Body of pancreas (tissue), 4 donors: ENCODE measurements at regions not wholly inside any gene's neighbourhood (a gene's known extent, or its start where the extent isn't known, plus 50 kb on each side); places are given as distances from the start of the nearest gene placed in this dataset.

Experiments used
- ATAC-seq: fragments of 150-250 bp; one replicate; pipeline ENCODE4 v1.9.1; 2016
- DNase-seq, 4 donors: peaks; one replicate each; pipeline ENCODE4 v3.0.0-alpha.2; 2019
- H3K27ac ChIP-seq, 4 donors: fragments of 200-600 bp; sonication (generic); 1 replicate in 3 of 4; 2 replicates in 1 of 4; pipeline versions ENCODE4 v1.5.1 to v1.6.1; 2016 to 2019; ENCODE audit warnings: mild to moderate bottlenecking in 1 of 4, mixed read lengths in 1 of 4, moderate library complexity in 1 of 4
- H3K27me3 ChIP-seq, 2 donors: fragments of 200-600 bp; sonication (generic); one replicate each; pipeline ENCODE4 v1.6.0; 2016; ENCODE audit warnings: mild to moderate bottlenecking in 1 of 2
- H3K36me3 ChIP-seq, 2 donors: fragments of 200-600 bp; sonication (generic); replicated peaks in 1 of 2; 2 replicates each; pipeline ENCODE4 v1.5.1; 2016; ENCODE audit warnings: low read depth in 2 of 2; ENCODE audit not compliant: insufficient read depth in 1 of 2
- H3K4me1 ChIP-seq: fragments of 200-600 bp; sonication (generic); one replicate; pipeline ENCODE4 v1.6.0; 2016
- H3K4me3 ChIP-seq, 2 donors: fragments of 200-600 bp; sonication (generic); 1 replicate in 1 of 2; 2 replicates in 1 of 2; pipeline ENCODE4 v1.5.1; 2016 to 2019
- H3K9me3 ChIP-seq, 3 donors: fragments of 200-600 bp; sonication (generic); 1 replicate in 2 of 3; 2 replicates in 1 of 3; pipeline ENCODE4 v1.5.1; 2016
- CTCF ChIP-seq, 7 experiments: fragments of 450-650 bp in 4 of 7; fragments of 200-600 bp in 3 of 7; sonication (generic) in 3 of 7; IDR thresholded peaks; one replicate each; pipeline ENCODE4 v1.5.1; 2016 to 2019; ENCODE audit warnings: antibody characterized with exemption in 7 of 7
- POLR2A ChIP-seq, 3 donors: fragments of 450-650 bp; IDR thresholded peaks; one replicate each; pipeline ENCODE4 v1.6.1; 2016; ENCODE audit warnings: antibody characterized with exemption in 3 of 3, mild to moderate bottlenecking in 2 of 3
- WGBS, 2 donors: methylation state at CpG; one replicate each; pipeline ENCODE4 v1.1.5; 2017; 5-methylcytosine and 5-hydroxymethylcytosine counted together
- intact Hi-C: fragments of 100-400 bp; cut with DNase I; formaldehyde crosslinking; loops from one replicate; pipeline ENCODE4 v1.15.1; 2023

GRCh38 chr5:159609359-159609758, 279.1 kb upstream of the IL12B start:
- DNase-seq: no peak
- H3K4me3 ChIP-seq: no peak overlapping the region
- H3K36me3 ChIP-seq: no peaks in the 10 kb centered on the region
- intact Hi-C loops: no loop called here
- H3K9me3 ChIP-seq: no peaks in the 10 kb centered on the region
- H3K4me1 ChIP-seq: peaks cover 14% of the 10 kb centered on the region
- WGBS, 2 donors: 74 to 75% methylated on average over 4 of the region's 4 CpGs
- TF ChIP-seq CTCF (IDR thresholded peaks at IDR 0.05) (no peak), POLR2A (IDR thresholded peaks at IDR 0.05) (no peak)
- H3K27ac ChIP-seq: no peak overlapping the region
- no peak for ATAC-seq
- H3K27me3 ChIP-seq: no peaks in the 10 kb centered on the region

GRCh38 chr5:159610966-159611579, 280.8 kb upstream of the IL12B start:
- intact Hi-C loops: no loop called here
- TF ChIP-seq CTCF (IDR thresholded peaks at IDR 0.05) (no peak), POLR2A (IDR thresholded peaks at IDR 0.05) (no peak)
- no peak overlapping the region for H3K4me3 ChIP-seq
- H3K9me3 ChIP-seq: no peaks in the 10 kb centered on the region
- DNase-seq (no peak), ATAC-seq (no peak)
- 76 to 85% methylated on average over 2 of the region's 2 CpGs for WGBS, 2 donors
- H3K27me3 ChIP-seq: no peaks in the 10 kb centered on the region
- peaks cover under 1% of the 10 kb centered on the region for H3K4me1 ChIP-seq
- H3K27ac ChIP-seq: no peak overlapping the region
- H3K36me3 ChIP-seq: no peaks in the 10 kb centered on the region

GRCh38 chr5:159616952-159617351, 286.7 kb upstream of the IL12B start:
- intact Hi-C loops: no loop called here
- H3K4me3 ChIP-seq: no peak overlapping the region
- H3K4me1 ChIP-seq: no peaks in the 10 kb centered on the region
- H3K36me3 ChIP-seq: no peaks in the 10 kb centered on the region
- no peaks in the 10 kb centered on the region for H3K9me3 ChIP-seq
- no peak for DNase-seq
- ATAC-seq: no peak
- H3K27ac ChIP-seq: no peak overlapping the region
- H3K27me3 ChIP-seq: no peaks in the 10 kb centered on the region
- WGBS, 2 donors: 25 to 32% methylated on average over 2 of the region's 2 CpGs
- no peak for TF ChIP-seq POLR2A (IDR thresholded peaks at IDR 0.05)
- no peak for TF ChIP-seq CTCF (IDR thresholded peaks at IDR 0.05)

- intact Hi-C loops: no loop called here
- DNase-seq (no peak), ATAC-seq (no peak)
- Histone ChIP-seq H3K27ac (no peak overlapping the region), H3K27me3 (no peaks in the 10 kb centered on the region), H3K4me1 (no peaks in the 10 kb centered on the region), H3K36me3 (no peaks in the 10 kb centered on the region), H3K9me3 (no peaks in the 10 kb centered on the region), H3K4me3 (no peak overlapping the region)
- 23 to 58% methylated on average over 4 of the region's 4 CpGs for WGBS, 2 donors
- TF ChIP-seq POLR2A (IDR thresholded peaks at IDR 0.05) (no peak), CTCF (IDR thresholded peaks at IDR 0.05) (no peak)
Observed at GRCh38 chr5:159619826-159620225, 289.5 kb upstream of the IL12B start.

- intact Hi-C loops: no loop called here
- no peak for ATAC-seq
Observed at GRCh38 chr5:159620853-159621540, 290.7 kb upstream of the IL12B start.

More at GRCh38 chr5:159620853-159621540, 290.7 kb upstream of the IL12B start:
- Histone ChIP-seq H3K27me3 (no peaks in the 10 kb centered on the region), H3K27ac (no peak overlapping the region), H3K36me3 (no peaks in the 10 kb centered on the region), H3K4me1 (no peaks in the 10 kb centered on the region), H3K4me3 (no peak overlapping the region), H3K9me3 (no peaks in the 10 kb centered on the region)
- WGBS, 2 donors: 61 to 72% methylated on average over 5 of the region's 5 CpGs
- TF ChIP-seq CTCF (IDR thresholded peaks at IDR 0.05) (no peak), POLR2A (IDR thresholded peaks at IDR 0.05) (no peak)
- no peak for DNase-seq
